ENCODE measurements at regions not wholly inside any gene's neighbourhood (a gene's known extent, or its start where the extent isn't known, plus 50 kb on each side); places are given as distances from the start of the nearest gene placed in this dataset.

DNA sequence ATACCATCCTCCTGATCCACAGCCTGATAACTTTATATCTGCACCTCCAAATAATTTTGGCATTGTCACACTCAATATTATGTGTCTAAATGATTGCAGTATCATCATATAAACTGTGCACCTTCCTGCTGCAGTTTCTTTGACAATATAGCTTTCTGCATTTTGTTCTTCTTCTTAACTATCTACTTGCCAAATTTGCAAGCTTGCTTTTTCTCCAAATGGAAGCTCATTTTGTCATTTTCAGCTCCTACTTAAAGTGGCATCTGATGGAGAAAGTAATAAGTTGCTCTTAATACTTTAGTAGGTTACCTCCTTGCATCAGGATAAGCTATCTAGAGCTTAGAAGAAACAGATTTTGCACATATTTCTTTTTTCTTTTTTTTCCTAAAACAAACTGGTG lies 74.0 kb upstream of the DEFB112 start:
- H3K36me3 ChIP-seq (ENCODE audit: control insufficient read depth in 2 of 2, extremely low read depth in 1 of 2, insufficient read depth in 1 of 2, low read length in 1 of 2), result no peaks in the 10 kb centered on the region
- H3K27me3 Mint-ChIP-seq, result no peaks in the 10 kb centered on the region
- ATAC-seq (replicated peaks in 1 of 4) (no peak), DNase-seq (no peak)
- H3K4me1 ChIP-seq (ENCODE audit: control insufficient read depth in 1 of 2, extremely low read depth in 1 of 2, insufficient read depth in 2 of 2, low read length in 2 of 2), result no peaks in the 10 kb centered on the region
- no peaks in the 10 kb centered on the region for H3K36me3 Mint-ChIP-seq
- no peak overlapping the region for H3K4me3 Mint-ChIP-seq
- no peaks in the 10 kb centered on the region for H3K9me3 ChIP-seq
- H3K4me3 ChIP-seq (ENCODE audit: control insufficient read depth in 1 of 2, extremely low read depth in 1 of 2, low read length in 1 of 2), result no peak overlapping the region
- ChIA-PET CTCF (no interaction called here), POLR2A (no interaction called here)
- no peak overlapping the region for H3K27ac ChIP-seq (ENCODE audit: low read length)
- no peak overlapping the region for H3K27ac Mint-ChIP-seq
- no peaks in the 10 kb centered on the region for H3K27me3 ChIP-seq (replicated peaks in 1 of 2; ENCODE audit: control insufficient read depth in 2 of 2, extremely low read depth in 1 of 2, insufficient read depth in 2 of 2, low read length in 1 of 2)
- H3K9me3 Mint-ChIP-seq, result peaks cover 2 to 6% (median 5%) of the 10 kb centered on the region in 3 donors
- no peaks in the 10 kb centered on the region for H3K4me1 Mint-ChIP-seq

DNA sequence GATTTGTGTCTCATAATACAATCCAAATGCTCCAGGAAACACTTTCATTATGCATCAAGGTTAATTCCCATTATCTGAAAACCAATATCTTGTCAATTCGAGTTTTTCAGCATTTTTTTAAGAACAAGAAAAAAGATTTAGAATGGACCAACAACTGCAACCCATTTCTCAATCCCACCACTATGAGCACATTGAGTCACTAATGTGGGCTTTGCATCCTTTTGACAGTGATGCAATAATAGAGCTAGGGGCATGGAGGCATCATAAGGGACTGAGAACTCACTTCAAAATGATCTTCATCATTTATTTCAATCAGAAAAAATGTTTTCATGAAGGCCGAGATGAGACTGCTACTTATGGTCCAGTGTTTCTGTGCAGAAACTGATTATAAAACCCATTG lies 74.8 kb upstream of the DEFB112 start:
- Histone ChIP-seq H3K36me3 (ENCODE audit: control insufficient read depth in 2 of 2, extremely low read depth in 1 of 2, insufficient read depth in 1 of 2, low read length in 1 of 2) (no peaks in the 10 kb centered on the region), H3K9me3 (no peaks in the 10 kb centered on the region), H3K4me1 (ENCODE audit: control insufficient read depth in 1 of 2, extremely low read depth in 1 of 2, insufficient read depth in 2 of 2, low read length in 2 of 2) (no peaks in the 10 kb centered on the region), H3K27ac (ENCODE audit: low read length) (no peak overlapping the region), H3K4me3 (ENCODE audit: control insufficient read depth in 1 of 2, extremely low read depth in 1 of 2, low read length in 1 of 2) (no peak overlapping the region), H3K27me3 (replicated peaks in 1 of 2; ENCODE audit: control insufficient read depth in 2 of 2, extremely low read depth in 1 of 2, insufficient read depth in 2 of 2, low read length in 1 of 2) (no peaks in the 10 kb centered on the region)
- Mint-ChIP-seq H3K27me3 (no peaks in the 10 kb centered on the region), H3K4me3 (no peak overlapping the region), H3K27ac (no peak overlapping the region), H3K4me1 (no peaks in the 10 kb centered on the region), H3K9me3 (peaks cover 2 to 6% (median 5%) of the 10 kb centered on the region in 3 donors), H3K36me3 (no peaks in the 10 kb centered on the region)
- no CpG with 5 or more reads among the region's 2 CpGs for WGBS (ENCODE audit: insufficient coverage)
- POLR2A ChIA-PET, result no interaction called here
- CTCF ChIA-PET, result no interaction called here
- DNase-seq (no peak), ATAC-seq (replicated peaks in 1 of 4) (no peak)

DNA sequence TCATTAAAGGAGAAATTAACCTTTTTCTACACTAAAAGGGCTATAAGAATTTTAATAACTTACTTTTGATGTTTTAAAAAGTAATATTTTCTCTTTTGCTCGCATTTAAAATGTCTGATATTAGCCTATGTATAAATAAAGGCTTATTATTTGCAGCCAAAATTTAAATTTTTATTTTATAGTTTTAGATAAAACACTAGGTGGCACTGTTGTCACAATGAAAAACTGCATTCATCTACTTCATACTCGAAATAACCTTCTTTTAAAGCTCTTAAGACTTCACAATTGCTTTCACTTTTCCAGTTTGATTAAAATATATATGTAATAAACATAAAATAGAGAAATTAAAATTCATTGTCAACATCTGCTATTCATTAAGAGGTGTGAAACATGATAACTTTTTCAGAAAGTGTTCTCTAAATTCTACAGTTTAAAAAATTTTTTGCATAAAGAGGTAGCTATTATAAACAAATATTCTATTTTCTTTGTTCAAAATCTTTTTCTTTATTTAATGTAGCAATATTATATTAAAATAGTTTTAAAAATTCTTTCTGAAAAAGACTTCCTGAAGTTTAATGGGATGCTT lies 78.8 kb upstream of the DEFB112 start:
- H3K36me3 ChIP-seq (ENCODE audit: control insufficient read depth in 2 of 2, extremely low read depth in 1 of 2, insufficient read depth in 1 of 2, low read length in 1 of 2), result no peaks in the 10 kb centered on the region
- Mint-ChIP-seq H3K36me3 (no peaks in the 10 kb centered on the region), H3K27me3 (no peaks in the 10 kb centered on the region), H3K4me3 (no peak overlapping the region), H3K27ac (no peak overlapping the region), H3K4me1 (no peaks in the 10 kb centered on the region), H3K9me3 (no peaks in the 10 kb centered on the region)
- H3K27ac ChIP-seq (ENCODE audit: low read length), result no peak overlapping the region
- no peak overlapping the region for H3K4me3 ChIP-seq (ENCODE audit: control insufficient read depth in 1 of 2, extremely low read depth in 1 of 2, low read length in 1 of 2)
- no CpG with 5 or more reads among the region's 2 CpGs for WGBS (ENCODE audit: insufficient coverage)
- DNase-seq (no peak), ATAC-seq (replicated peaks in 1 of 4) (no peak)
- POLR2A ChIA-PET, result no interaction called here
- no peaks in the 10 kb centered on the region for H3K4me1 ChIP-seq (ENCODE audit: control insufficient read depth in 1 of 2, extremely low read depth in 1 of 2, insufficient read depth in 2 of 2, low read length in 2 of 2)
- no peaks in the 10 kb centered on the region for H3K27me3 ChIP-seq (replicated peaks in 1 of 2; ENCODE audit: control insufficient read depth in 2 of 2, extremely low read depth in 1 of 2, insufficient read depth in 2 of 2, low read length in 1 of 2)
- no peaks in the 10 kb centered on the region for H3K9me3 ChIP-seq
- CTCF ChIA-PET, result interaction anchor here (0.6 kb wide), 2 partner anchors 10 to 870 kb away, joined by 3 read pairs; no protein-coding TSS in a partner anchor

DNA sequence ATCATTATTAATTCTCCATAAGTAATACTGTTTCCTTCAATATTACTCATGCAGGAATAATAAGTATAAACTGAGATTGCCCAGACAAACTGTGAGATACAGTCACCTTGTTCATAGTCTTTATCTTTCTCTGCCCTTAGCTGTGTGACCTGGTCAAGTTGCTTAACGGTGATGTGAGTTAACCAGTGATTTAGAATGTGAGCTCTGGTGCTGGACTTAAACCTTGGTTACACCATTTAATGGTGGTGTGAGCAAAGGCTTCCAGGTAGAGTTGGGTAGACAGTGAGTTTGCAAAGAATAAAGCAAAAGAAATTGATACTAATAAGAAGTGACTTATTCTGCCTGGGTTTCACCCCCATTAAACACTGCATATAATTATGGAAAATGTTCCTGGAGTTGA lies 86.2 kb upstream of the DEFB112 start:
- POLR2A ChIA-PET, result no interaction called here
- Mint-ChIP-seq H3K27me3 (no peaks in the 10 kb centered on the region), H3K4me1 (no peaks in the 10 kb centered on the region), H3K9me3 (peaks cover 0 to 2% (median 0%) of the 10 kb centered on the region in 3 donors), H3K36me3 (no peaks in the 10 kb centered on the region), H3K4me3 (no peak overlapping the region), H3K27ac (no peak overlapping the region)
- Histone ChIP-seq H3K27me3 (replicated peaks in 1 of 2; ENCODE audit: control insufficient read depth in 2 of 2, extremely low read depth in 1 of 2, insufficient read depth in 2 of 2, low read length in 1 of 2) (no peaks in the 10 kb centered on the region), H3K27ac (ENCODE audit: low read length) (no peak overlapping the region), H3K36me3 (ENCODE audit: control insufficient read depth in 2 of 2, extremely low read depth in 1 of 2, insufficient read depth in 1 of 2, low read length in 1 of 2) (no peaks in the 10 kb centered on the region), H3K4me3 (ENCODE audit: control insufficient read depth in 1 of 2, extremely low read depth in 1 of 2, low read length in 1 of 2) (no peak overlapping the region), H3K9me3 (no peaks in the 10 kb centered on the region), H3K4me1 (ENCODE audit: control insufficient read depth in 1 of 2, extremely low read depth in 1 of 2, insufficient read depth in 2 of 2, low read length in 2 of 2) (no peaks in the 10 kb centered on the region)
- DNase-seq, result no peak
- no peak for ATAC-seq (replicated peaks in 1 of 4)
- CTCF ChIA-PET, result no interaction called here
- no CpG with 5 or more reads among the region's 1 CpG for WGBS (ENCODE audit: insufficient coverage)

DNA sequence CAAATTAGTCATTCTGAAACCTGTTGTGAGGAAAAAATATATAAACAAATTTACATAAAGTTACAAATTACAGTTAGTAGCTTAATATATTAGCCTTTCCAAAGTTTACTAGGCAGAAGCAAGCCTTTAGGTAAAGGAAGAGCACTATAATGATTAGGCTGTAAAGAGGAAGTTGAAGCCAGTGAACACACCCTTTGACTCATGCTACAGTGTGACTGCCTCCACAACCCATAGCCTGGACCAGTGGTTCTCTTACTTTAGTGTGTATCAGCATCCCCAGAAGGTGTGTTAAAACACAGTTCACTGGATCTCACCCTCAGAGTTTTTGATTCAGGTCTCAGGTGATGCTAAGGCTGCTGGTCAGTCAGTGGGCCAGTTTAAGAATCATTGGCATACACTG lies 91.4 kb upstream of the DEFB112 start:
- ChIA-PET CTCF (no interaction called here), POLR2A (no interaction called here)
- no peak overlapping the region for H3K4me3 Mint-ChIP-seq
- no peaks in the 10 kb centered on the region for H3K27me3 Mint-ChIP-seq
- Histone ChIP-seq H3K4me1 (ENCODE audit: control insufficient read depth in 1 of 2, extremely low read depth in 1 of 2, insufficient read depth in 2 of 2, low read length in 2 of 2) (no peaks in the 10 kb centered on the region), H3K27ac (ENCODE audit: low read length) (no peak overlapping the region), H3K9me3 (no peaks in the 10 kb centered on the region), H3K27me3 (replicated peaks in 1 of 2; ENCODE audit: control insufficient read depth in 2 of 2, extremely low read depth in 1 of 2, insufficient read depth in 2 of 2, low read length in 1 of 2) (no peaks in the 10 kb centered on the region), H3K4me3 (ENCODE audit: control insufficient read depth in 1 of 2, extremely low read depth in 1 of 2, low read length in 1 of 2) (no peak overlapping the region), H3K36me3 (ENCODE audit: control insufficient read depth in 2 of 2, extremely low read depth in 1 of 2, insufficient read depth in 1 of 2, low read length in 1 of 2) (no peaks in the 10 kb centered on the region)
- peaks cover 0 to 4% (median 2%) of the 10 kb centered on the region in 3 donors for H3K9me3 Mint-ChIP-seq
- ATAC-seq (replicated peaks in 1 of 4) (peak in 1 of 4 experiments; percentile 6), DNase-seq (no peak)
- no peak overlapping the region for H3K27ac Mint-ChIP-seq
- H3K4me1 Mint-ChIP-seq, result no peaks in the 10 kb centered on the region
- no peaks in the 10 kb centered on the region for H3K36me3 Mint-ChIP-seq

DNA sequence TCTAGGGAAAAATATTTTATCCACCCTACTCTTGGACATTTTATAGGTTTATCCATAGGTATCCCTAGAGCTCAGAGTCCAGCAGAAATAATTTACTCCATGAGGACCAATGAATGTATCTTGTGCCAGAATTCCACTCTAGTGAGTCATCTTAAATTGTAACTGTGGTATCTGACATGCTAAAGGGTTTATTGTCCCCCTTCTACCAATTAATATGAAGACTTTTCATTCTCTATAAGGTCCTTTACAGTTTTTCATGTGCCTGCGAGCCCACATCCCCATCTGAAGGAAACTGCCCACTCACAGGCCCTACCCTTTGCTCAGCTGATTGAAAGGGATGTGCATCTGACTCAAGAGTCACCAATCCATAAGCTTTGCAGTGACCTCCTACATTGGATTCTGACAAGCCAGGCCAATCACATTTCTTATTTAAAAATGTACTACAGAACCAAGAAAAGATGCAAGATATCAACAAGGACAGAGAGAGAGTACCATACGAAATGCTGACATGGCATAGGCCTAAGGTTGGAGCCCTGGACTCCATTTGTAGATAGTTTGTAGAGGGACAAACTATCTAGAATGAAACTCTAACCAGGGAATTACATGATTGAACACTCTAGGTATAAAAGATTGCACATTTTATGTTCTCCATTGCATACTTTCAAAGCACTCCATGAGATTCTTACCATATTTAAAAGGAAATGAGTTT lies 93.4 kb upstream of the DEFB112 start:
- H3K4me3 ChIP-seq (ENCODE audit: control insufficient read depth in 1 of 2, extremely low read depth in 1 of 2, low read length in 1 of 2), result no peak overlapping the region
- no peaks in the 10 kb centered on the region for H3K9me3 ChIP-seq
- ATAC-seq (replicated peaks in 1 of 4) (no peak), DNase-seq (no peak)
- H3K27me3 ChIP-seq (replicated peaks in 1 of 2; ENCODE audit: control insufficient read depth in 2 of 2, extremely low read depth in 1 of 2, insufficient read depth in 2 of 2, low read length in 1 of 2), result no peaks in the 10 kb centered on the region
- WGBS (ENCODE audit: insufficient coverage), result 57% methylated on average over 1 of the region's 2 CpGs
- H3K4me3 Mint-ChIP-seq, result no peak overlapping the region
- H3K4me1 ChIP-seq (ENCODE audit: control insufficient read depth in 1 of 2, extremely low read depth in 1 of 2, insufficient read depth in 2 of 2, low read length in 2 of 2), result no peaks in the 10 kb centered on the region
- ChIA-PET POLR2A (no interaction called here), CTCF (interaction anchor here in 1 of 2 donors (0.6 kb wide), 1 partner anchor 520 kb away, joined by 3 read pairs; no protein-coding TSS in a partner anchor)
- H3K27me3 Mint-ChIP-seq, result no peaks in the 10 kb centered on the region
- H3K27ac ChIP-seq (ENCODE audit: low read length), result no peak overlapping the region
- no peaks in the 10 kb centered on the region for H3K4me1 Mint-ChIP-seq
- H3K27ac Mint-ChIP-seq, result no peak overlapping the region
- no peaks in the 10 kb centered on the region for H3K36me3 ChIP-seq (ENCODE audit: control insufficient read depth in 2 of 2, extremely low read depth in 1 of 2, insufficient read depth in 1 of 2, low read length in 1 of 2)
- no peaks in the 10 kb centered on the region for H3K36me3 Mint-ChIP-seq
- peaks cover 0 to 4% (median 2%) of the 10 kb centered on the region in 3 donors for H3K9me3 Mint-ChIP-seq

DNA sequence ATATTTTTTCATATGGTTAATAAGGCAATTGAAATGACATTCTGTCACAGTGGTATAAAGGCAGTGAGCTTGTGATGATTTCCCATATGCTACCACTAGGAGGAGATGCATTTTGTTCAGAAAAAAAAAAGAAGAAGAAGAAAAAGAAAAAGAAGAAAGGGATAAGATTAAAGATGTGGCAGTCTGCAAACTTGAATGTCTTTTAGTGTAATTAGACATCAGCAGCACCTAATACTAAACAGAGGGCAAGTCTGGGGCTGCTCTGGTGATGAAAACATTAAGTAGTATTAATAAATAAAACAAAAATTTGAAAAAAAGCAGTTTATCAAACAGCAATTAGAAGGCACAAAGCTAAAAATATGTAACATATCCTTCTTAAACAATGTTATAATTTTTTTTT lies 95.4 kb upstream of the DEFB112 start:
- Mint-ChIP-seq H3K4me3 (no peak overlapping the region), H3K27ac (no peak overlapping the region), H3K36me3 (no peaks in the 10 kb centered on the region), H3K4me1 (no peaks in the 10 kb centered on the region), H3K27me3 (no peaks in the 10 kb centered on the region), H3K9me3 (peaks cover 0 to 9% (median 2%) of the 10 kb centered on the region in 3 donors)
- Histone ChIP-seq H3K27ac (ENCODE audit: low read length) (no peak overlapping the region), H3K9me3 (no peaks in the 10 kb centered on the region), H3K4me3 (ENCODE audit: control insufficient read depth in 1 of 2, extremely low read depth in 1 of 2, low read length in 1 of 2) (no peak overlapping the region), H3K36me3 (ENCODE audit: control insufficient read depth in 2 of 2, extremely low read depth in 1 of 2, insufficient read depth in 1 of 2, low read length in 1 of 2) (no peaks in the 10 kb centered on the region), H3K4me1 (ENCODE audit: control insufficient read depth in 1 of 2, extremely low read depth in 1 of 2, insufficient read depth in 2 of 2, low read length in 2 of 2) (no peaks in the 10 kb centered on the region), H3K27me3 (replicated peaks in 1 of 2; ENCODE audit: control insufficient read depth in 2 of 2, extremely low read depth in 1 of 2, insufficient read depth in 2 of 2, low read length in 1 of 2) (no peaks in the 10 kb centered on the region)
- ChIA-PET CTCF (no interaction called here), POLR2A (no interaction called here)
- ATAC-seq (replicated peaks in 1 of 4) (no peak), DNase-seq (no peak)

All from T-cell (primary cell).